Adrenal gland (tissue), 9 donors: ENCODE measurements at regions not wholly inside any gene's neighbourhood (a gene's known extent, or its start where the extent isn't known, plus 50 kb on each side); places are given as distances from the start of the nearest gene placed in this dataset.

Experiments used
- DNase-seq, 7 donors: peaks; one replicate each; pipeline ENCODE4 v3.0.0-alpha.2; 2019 to 2020
- H3K27ac ChIP-seq, 5 donors: fragments of 200-600 bp; sonication (generic) in 4 of 5; 1 replicate in 3 of 5; 2 replicates in 2 of 5; pipeline versions ENCODE4 v1.5.1 to v1.8.0; 2016 to 2020; ENCODE audit warnings: mild to moderate bottlenecking in 1 of 5
- H3K27me3 ChIP-seq: fragments of 200-600 bp; 2 replicates; pipeline ENCODE4 v1.8.0; 2021
- H3K36me3 ChIP-seq, 2 donors: fragments of 200-600 bp; replicated peaks in 1 of 2; 1 replicate in 1 of 2; 2 replicates in 1 of 2; pipeline versions ENCODE4 v1.5.1 to v1.8.0; 2018 to 2022
- H3K4me1 ChIP-seq, 2 donors: fragments of 200-600 bp; replicated peaks in 1 of 2; 1 replicate in 1 of 2; 2 replicates in 1 of 2; pipeline versions ENCODE4 v1.5.1 to v1.8.0; 2018 to 2021
- H3K4me3 ChIP-seq, 4 donors: fragments of 200-600 bp; sonication (generic) in 3 of 4; one replicate each; pipeline ENCODE4 v1.5.1; 2016 to 2018
- H3K9me3 ChIP-seq, 3 donors: fragments of 200-600 bp; sonication (generic) in 1 of 3; replicated peaks in 1 of 3; 1 replicate in 2 of 3; 2 replicates in 1 of 3; pipeline versions ENCODE4 v1.5.1 to v1.8.0; 2016 to 2021
- CTCF ChIP-seq, 6 experiments: fragments of 450-650 bp in 4 of 6; fragments of 200-600 bp in 2 of 6; sonication (generic) in 1 of 6; IDR thresholded peaks; 1 replicate in 5 of 6; 2 replicates in 1 of 6; pipeline versions ENCODE4 v1.5.1 to v1.8.0; 2016 to 2021; ENCODE audit warnings: antibody characterized with exemption in 6 of 6, mild to moderate bottlenecking in 2 of 6, moderate library complexity in 1 of 6
- POLR2A ChIP-seq, 2 donors: fragments of 450-650 bp; IDR thresholded peaks; one replicate each; pipeline ENCODE4 v1.6.1; 2017; ENCODE audit warnings: antibody characterized with exemption in 2 of 2, mild to moderate bottlenecking in 2 of 2, moderate library complexity in 1 of 2
- WGBS, 4 donors: extraction: QIAGEN DNeasy Blood & Tissue Kit in 2 of 4; methylation state at CpG; one replicate each; pipeline versions ENCODE4 v1.1.5 to v1.1.7; 2013 to 2017; 5-methylcytosine and 5-hydroxymethylcytosine counted together
- intact Hi-C, 2 donors: fragments of 100-400 bp; cut with DNase I; formaldehyde crosslinking; loops; one replicate each; pipeline versions ENCODE4 v1.14.1 to v1.15.0; 2022 to 2023
- donor health status: healthy with polysubstance abuse.
- donor health status: Bipolar disorder and iron deficiency.
- donor health status: DM: yes; HTN: yes; CAD: no.
- donor health status: DM: no; HTN: no; CAD: no.
- donor health status: DM: no; HTN: no; CAD: no.

GRCh38 chrX:51182545-51182944 is 150.1 kb upstream of the NUDT10 start:
- no peak for TF ChIP-seq POLR2A (IDR thresholded peaks at IDR 0.05)
- no peak for TF ChIP-seq CTCF (IDR thresholded peaks at IDR 0.05)
- Histone ChIP-seq H3K4me1 (no peaks in the 10 kb centered on the region), H3K36me3 (no peaks in the 10 kb centered on the region), H3K27ac (no peak overlapping the region), H3K9me3 (peaks cover 0 to 3% (median 0%) of the 10 kb centered on the region in 3 donors), H3K27me3 (peaks cover 11% of the 10 kb centered on the region), H3K4me3 (no peak overlapping the region)
- 20 to 41% (median 36%) methylated on average over 1 to 6 of the region's 6 CpGs; no CpG with 5 or more reads in 1 of the 4 donors for WGBS, 4 donors
- intact Hi-C loops, result no loop called here
- peak in 1 of 7 donors; percentile 12 for DNase-seq

GRCh38 chrX:51192104-51192503 is 140.5 kb upstream of the NUDT10 start:
- no peaks in the 10 kb centered on the region for H3K36me3 ChIP-seq
- TF ChIP-seq POLR2A (IDR thresholded peaks at IDR 0.05), result no peak
- TF ChIP-seq CTCF (IDR thresholded peaks at IDR 0.05), result no peak
- H3K4me1 ChIP-seq, result no peaks in the 10 kb centered on the region
- H3K9me3 ChIP-seq, result no peaks in the 10 kb centered on the region
- 85 to 93% (median 86%) methylated on average over 1 of the region's 1 CpG; no CpG with 5 or more reads in 1 of the 4 donors for WGBS, 4 donors
- no peak for DNase-seq
- no peaks in the 10 kb centered on the region for H3K27me3 ChIP-seq
- no peak overlapping the region for H3K27ac ChIP-seq
- intact Hi-C loops, result no loop called here
- H3K4me3 ChIP-seq, result no peak overlapping the region

- H3K9me3 ChIP-seq, result no peaks in the 10 kb centered on the region
- DNase-seq, result no peak
- no peaks in the 10 kb centered on the region for H3K36me3 ChIP-seq
- no peak for TF ChIP-seq CTCF (IDR thresholded peaks at IDR 0.05)
- no peak for TF ChIP-seq POLR2A (IDR thresholded peaks at IDR 0.05)
- intact Hi-C loops, result no loop called here
- WGBS, 4 donors, result 64 to 82% (median 70%) methylated on average over 4 of the region's 4 CpGs
- H3K27me3 ChIP-seq, result peaks cover 2% of the 10 kb centered on the region
- H3K4me3 ChIP-seq, result no peak overlapping the region
- no peak overlapping the region for H3K27ac ChIP-seq
- H3K4me1 ChIP-seq, result no peaks in the 10 kb centered on the region
These were observed 117.4 kb upstream of the NUDT10 start for GRCh38 chrX:51215266-51215665.

DNA sequence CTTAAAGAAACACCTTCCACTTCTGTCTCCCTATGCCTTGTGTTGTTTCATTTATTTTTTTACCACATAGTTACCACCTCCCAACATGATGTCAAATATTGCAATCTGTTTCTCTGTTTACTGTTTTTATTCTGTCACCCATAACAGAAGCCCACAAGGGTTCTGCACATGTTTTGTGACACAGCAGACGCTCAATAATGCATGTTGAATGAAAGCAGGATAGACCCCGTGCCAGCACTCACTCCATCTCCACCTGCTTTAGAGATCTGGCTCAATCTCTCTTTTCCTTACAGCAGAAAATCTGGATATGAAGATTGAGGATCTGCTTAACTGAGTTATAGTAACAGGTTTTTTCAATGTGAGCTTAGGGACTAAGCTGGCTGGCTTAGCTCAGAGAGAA is 116.8 kb upstream of the NUDT10 start:
- intact Hi-C loops, result no loop called here
- no peak overlapping the region for H3K4me3 ChIP-seq
- no peak for DNase-seq
- WGBS, 4 donors, result 65 to 100% (median 80%) methylated on average over 2 of the region's 2 CpGs
- H3K4me1 ChIP-seq, result no peaks in the 10 kb centered on the region
- TF ChIP-seq POLR2A (IDR thresholded peaks at IDR 0.05), result no peak
- TF ChIP-seq CTCF (IDR thresholded peaks at IDR 0.05), result no peak
- H3K27ac ChIP-seq, result no peak overlapping the region
- no peaks in the 10 kb centered on the region for H3K36me3 ChIP-seq
- H3K9me3 ChIP-seq, result no peaks in the 10 kb centered on the region
- H3K27me3 ChIP-seq, result peaks cover 2% of the 10 kb centered on the region
